ENCODE measurements at regions not wholly inside any gene's neighbourhood (a gene's known extent, or its start where the extent isn't known, plus 50 kb on each side); places are given as distances from the start of the nearest gene placed in this dataset.

DNA sequence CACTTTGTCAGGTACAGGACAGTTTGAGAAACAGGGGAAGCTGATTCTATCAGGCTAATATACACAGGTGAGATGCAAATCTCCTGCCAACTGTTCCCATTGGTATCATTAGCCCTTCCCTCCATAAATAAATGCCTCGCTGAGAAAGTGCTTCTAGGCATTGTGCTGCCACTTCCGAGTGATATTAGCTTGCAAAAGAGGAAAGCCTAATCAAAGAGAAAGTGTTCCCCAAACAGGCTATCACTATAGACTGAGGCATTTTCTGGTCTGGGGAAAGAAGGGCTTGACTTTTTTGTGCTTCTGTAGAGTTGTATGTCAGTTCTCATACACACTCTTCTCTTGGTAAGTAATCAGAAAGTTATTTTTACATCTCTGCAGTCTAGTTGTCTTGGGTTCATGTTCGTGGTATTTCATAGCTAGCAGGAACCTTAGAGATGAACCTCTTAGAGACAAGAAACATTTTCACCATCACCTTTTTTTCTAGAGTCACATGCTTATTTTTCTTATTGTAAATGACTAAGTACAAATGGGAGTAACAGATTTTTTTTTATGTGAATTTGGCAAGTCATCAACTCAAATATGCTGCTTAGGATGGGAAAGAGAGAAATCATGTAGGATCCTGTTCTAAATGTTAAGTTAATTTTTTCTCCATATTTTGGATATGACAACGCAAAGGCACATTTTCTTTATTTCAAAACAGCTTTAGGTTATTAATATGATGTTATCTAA is 1009.8 kb downstream of the ADGRL3 start:
- TF ChIP-seq PAX5 (IDR thresholded peaks at IDR 0.05; ENCODE audit: insufficient read depth, low read length, severe bottlenecking) (no peak), POLR2A (IDR thresholded peaks at IDR 0.05; ENCODE audit: low read depth, low read length) (no peak), POLR2AphosphoS5 (IDR thresholded peaks at IDR 0.05; ENCODE audit: low read depth, low read length) (no peak), TAF1 (IDR thresholded peaks at IDR 0.05; ENCODE audit: low read depth, low read length) (no peak)
